ENCODE measurements at regions not wholly inside any gene's neighbourhood (a gene's known extent, or its start where the extent isn't known, plus 50 kb on each side); places are given as distances from the start of the nearest gene placed in this dataset.
A peak's percentile ranks its signal among the peaks of the same experiment; 100 is the strongest.

GRCh38 chr13:76198568-76199163 lies 562.5 kb downstream of the LMO7 start:
- no peaks in the 10 kb centered on the region for H3K36me3 ChIP-seq (ENCODE audit: insufficient read depth, low read length)
- ChIA-PET POLR2A (no interaction called here), CTCF (interaction anchor here (0.6 kb wide), 1 partner anchor 41 kb away, joined by 3 read pairs; no protein-coding TSS in a partner anchor)
- H3K4me1 Mint-ChIP-seq (ENCODE audit: low read depth), result no peaks in the 10 kb centered on the region
- intact Hi-C loops (cut with DNase I, micrococcal nuclease), result no loop called here
- peaks cover 4% of the 10 kb centered on the region for H3K9me3 Mint-ChIP-seq
- no peak overlapping the region for H3K27ac ChIP-seq (ENCODE audit: low read depth in 1 of 2, low read length in 2 of 2)
- H3K4me3 Mint-ChIP-seq, result no peak overlapping the region
- H3K4me1 ChIP-seq (ENCODE audit: insufficient read depth, low read length), result no peaks in the 10 kb centered on the region
- H3K9me3 ChIP-seq (ENCODE audit: control insufficient read depth in 1 of 2, insufficient read depth in 1 of 2, low read length in 2 of 2), result peaks cover 0 to 4% of the 10 kb centered on the region in 2 experiments
- no peak overlapping the region for H3K27ac Mint-ChIP-seq
- H3K36me3 Mint-ChIP-seq (ENCODE audit: low read depth), result no peaks in the 10 kb centered on the region
- ATAC-seq (ENCODE audit: poor library complexity) (no peak), DNase-seq (no peak)
- no peaks in the 10 kb centered on the region for H3K27me3 ChIP-seq (ENCODE audit: control insufficient read depth in 1 of 2, insufficient read depth in 2 of 2, low read length in 2 of 2)
- TF ChIP-seq CTCF (IDR thresholded peaks at IDR 0.05), result no peak
- H3K4me3 ChIP-seq (ENCODE audit: low read length), result no peak overlapping the region
- peaks cover 5% of the 10 kb centered on the region for H3K27me3 Mint-ChIP-seq

DNA sequence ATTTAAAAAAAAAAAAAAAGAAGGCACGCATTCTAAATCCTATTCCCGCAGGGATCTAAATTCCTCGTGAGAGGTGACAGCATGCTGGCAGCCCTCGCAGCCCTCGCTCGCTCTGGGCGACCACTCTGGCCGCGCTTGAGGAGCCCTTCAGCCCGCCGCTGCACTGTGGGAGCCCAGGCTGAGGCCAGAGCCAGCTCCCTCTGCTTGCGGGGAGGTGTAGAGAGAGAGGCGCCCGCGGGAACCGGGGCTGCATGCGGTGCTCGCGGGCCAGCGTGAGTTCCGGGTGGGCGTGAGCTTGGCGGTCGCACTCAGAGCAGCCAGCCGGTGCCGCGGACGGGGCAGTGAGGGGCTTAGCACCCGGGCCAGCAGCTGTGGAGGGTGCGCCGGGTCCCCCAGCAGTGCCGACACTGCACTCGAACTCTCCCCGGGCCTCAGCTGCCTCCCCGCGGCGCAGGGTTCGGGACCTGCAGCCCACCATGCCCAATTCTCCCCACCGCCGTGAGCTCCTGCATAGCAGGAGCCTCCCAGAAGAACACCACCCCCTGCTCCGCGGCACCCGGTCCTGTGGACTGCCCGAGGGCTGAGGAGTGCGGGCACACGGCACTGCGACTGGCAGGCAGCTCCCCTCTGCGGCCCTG lies 553.9 kb downstream of the LMO7 start:
- Mint-ChIP-seq H3K27ac (no peak overlapping the region), H3K36me3 (ENCODE audit: low read depth) (no peaks in the 10 kb centered on the region), H3K9me3 (no peaks in the 10 kb centered on the region), H3K4me1 (ENCODE audit: low read depth) (no peaks in the 10 kb centered on the region), H3K4me3 (no peak overlapping the region), H3K27me3 (no peaks in the 10 kb centered on the region)
- H3K9me3 ChIP-seq (ENCODE audit: control insufficient read depth in 1 of 2, insufficient read depth in 1 of 2, low read length in 2 of 2), result peaks cover 0 to 12% of the 10 kb centered on the region in 2 experiments
- no peak overlapping the region for H3K4me3 ChIP-seq (ENCODE audit: low read length)
- intact Hi-C loops (cut with DNase I, micrococcal nuclease), result no loop called here
- no peaks in the 10 kb centered on the region for H3K27me3 ChIP-seq (ENCODE audit: control insufficient read depth in 1 of 2, insufficient read depth in 2 of 2, low read length in 2 of 2)
- peak in 1 of 14 experiments; percentile 6 for DNase-seq
- POLR2A ChIA-PET, result no interaction called here
- CTCF ChIA-PET, result no interaction called here
- H3K4me1 ChIP-seq (ENCODE audit: insufficient read depth, low read length), result no peaks in the 10 kb centered on the region
- H3K27ac ChIP-seq (ENCODE audit: low read depth in 1 of 2, low read length in 2 of 2), result no peak overlapping the region
- ATAC-seq (ENCODE audit: poor library complexity), result no peak
- TF ChIP-seq CTCF (IDR thresholded peaks at IDR 0.05), result no peak
- H3K36me3 ChIP-seq (ENCODE audit: insufficient read depth, low read length), result no peaks in the 10 kb centered on the region

- Histone ChIP-seq H3K9me3 (ENCODE audit: control insufficient read depth in 1 of 2, insufficient read depth in 1 of 2, low read length in 2 of 2) (peaks cover 0 to 3% of the 10 kb centered on the region in 2 experiments), H3K27ac (ENCODE audit: low read depth in 1 of 2, low read length in 2 of 2) (no peak overlapping the region), H3K27me3 (ENCODE audit: control insufficient read depth in 1 of 2, insufficient read depth in 2 of 2, low read length in 2 of 2) (no peaks in the 10 kb centered on the region), H3K4me1 (ENCODE audit: insufficient read depth, low read length) (no peaks in the 10 kb centered on the region), H3K36me3 (ENCODE audit: insufficient read depth, low read length) (no peaks in the 10 kb centered on the region), H3K4me3 (ENCODE audit: low read length) (no peak overlapping the region)
- Mint-ChIP-seq H3K27me3 (no peaks in the 10 kb centered on the region), H3K27ac (no peak overlapping the region), H3K9me3 (no peaks in the 10 kb centered on the region), H3K36me3 (ENCODE audit: low read depth) (no peaks in the 10 kb centered on the region), H3K4me1 (ENCODE audit: low read depth) (no peaks in the 10 kb centered on the region), H3K4me3 (no peak overlapping the region)
- TF ChIP-seq CTCF (IDR thresholded peaks at IDR 0.05), result no peak
- intact Hi-C loops (cut with DNase I, micrococcal nuclease), result no loop called here
- ATAC-seq (ENCODE audit: poor library complexity) (no peak), DNase-seq (no peak)
- ChIA-PET POLR2A (no interaction called here), CTCF (no interaction called here)
These were observed 540.0 kb downstream of the LMO7 start for GRCh38 chr13:76175961-76176725.
